Trophoblast cell (in vitro differentiated cells and primary cell): ENCODE measurements at regions not wholly inside any gene's neighbourhood (a gene's known extent, or its start where the extent isn't known, plus 50 kb on each side); places are given as distances from the start of the nearest gene placed in this dataset.

Experiments used
- DNase-seq, 2 donors: peaks; one replicate each; pipeline ENCODE4 v3.0.0-alpha.2; 2016
- H2AFZ ChIP-seq: 2 replicates; pipeline ENCODE4 v1.6.1; 2013; ENCODE audit warnings: low read length, moderate library complexity, mild to moderate bottlenecking; ENCODE audit not compliant: insufficient read depth, poor library complexity
- H2AK5ac ChIP-seq: 2 replicates; pipeline ENCODE4 v1.6.1; 2013; ENCODE audit warnings: mild to moderate bottlenecking, low read length
- H2BK120ac ChIP-seq: 2 replicates; pipeline ENCODE4 v1.6.1; 2013; ENCODE audit warnings: low read length, mild to moderate bottlenecking, moderate library complexity; ENCODE audit not compliant: insufficient read depth, poor library complexity
- H2BK12ac ChIP-seq: 2 replicates; pipeline ENCODE4 v1.6.1; 2013; ENCODE audit warnings: mild to moderate bottlenecking, low read length, moderate library complexity
- H2BK5ac ChIP-seq: 2 replicates; pipeline ENCODE4 v1.6.1; 2013; ENCODE audit warnings: low read length, low read depth, moderate library complexity, mild to moderate bottlenecking; ENCODE audit not compliant: poor library complexity
- H3K14ac ChIP-seq: 2 replicates; pipeline ENCODE4 v1.6.1; 2013; ENCODE audit warnings: mild to moderate bottlenecking, low read length
- H3K18ac ChIP-seq: 2 replicates; pipeline ENCODE4 v1.6.1; 2013; ENCODE audit warnings: mild to moderate bottlenecking, low read length
- H3K23ac ChIP-seq: 2 replicates; pipeline ENCODE4 v1.6.1; 2013; ENCODE audit warnings: low read length
- H3K27ac ChIP-seq: 2 replicates; pipeline ENCODE4 v1.5.1; 2013; ENCODE audit warnings: low read depth, mild to moderate bottlenecking, inconsistent platforms, low read length, moderate library complexity
- H3K27me3 ChIP-seq: 2 replicates; pipeline ENCODE4 v1.6.1; 2013; ENCODE audit warnings: inconsistent platforms, mild to moderate bottlenecking, low read length, moderate library complexity; ENCODE audit not compliant: insufficient read depth
- H3K36me3 ChIP-seq, 2 experiments: 1 replicate in 1 of 2; 2 replicates in 1 of 2; pipeline ENCODE4 v1.6.1; 2013; ENCODE audit warnings: low read length in 2 of 2, mild to moderate bottlenecking in 2 of 2, moderate library complexity in 1 of 2; ENCODE audit not compliant: insufficient read depth in 2 of 2, control insufficient read depth in 1 of 2
- H3K4ac ChIP-seq: 2 replicates; pipeline ENCODE4 v1.6.1; 2013; ENCODE audit warnings: low read depth, mild to moderate bottlenecking, low read length, moderate library complexity
- H3K4me1 ChIP-seq, 2 experiments: 1 replicate in 1 of 2; 2 replicates in 1 of 2; pipeline ENCODE4 v1.6.1; 2013; ENCODE audit warnings: low read length in 2 of 2, mild to moderate bottlenecking in 2 of 2, moderate library complexity in 1 of 2; ENCODE audit not compliant: insufficient read depth in 2 of 2, control insufficient read depth in 1 of 2
- H3K4me2 ChIP-seq: 2 replicates; pipeline ENCODE4 v1.6.1; 2013; ENCODE audit warnings: inconsistent platforms, mild to moderate bottlenecking, low read length, moderate library complexity
- H3K4me3 ChIP-seq: 2 replicates; pipeline ENCODE4 v1.5.1; 2013; ENCODE audit warnings: mild to moderate bottlenecking, low read depth, low read length, inconsistent platforms
- H3K79me1 ChIP-seq: one replicate; pipeline ENCODE4 v1.6.1; 2013; ENCODE audit warnings: low read length
- H3K79me2 ChIP-seq: 2 replicates; pipeline ENCODE4 v1.6.1; 2013; ENCODE audit warnings: low read length, mild to moderate bottlenecking; ENCODE audit not compliant: control insufficient read depth, insufficient read depth, poor library complexity
- H3K9ac ChIP-seq: 2 replicates; pipeline ENCODE4 v1.6.1; 2013; ENCODE audit warnings: mild to moderate bottlenecking, low read length
- H3K9me3 ChIP-seq: 2 replicates; pipeline ENCODE4 v1.6.1; 2013; ENCODE audit warnings: low read depth, mild to moderate bottlenecking, control low read depth, inconsistent platforms, low read length; ENCODE audit not compliant: insufficient read depth
- H4K12ac ChIP-seq: 2 replicates; pipeline ENCODE4 v1.6.1; 2013; ENCODE audit warnings: low read depth, mild to moderate bottlenecking, low read length, moderate library complexity
- H4K8ac ChIP-seq: 2 replicates; pipeline ENCODE4 v1.6.1; 2013; ENCODE audit warnings: low read depth, mild to moderate bottlenecking, low read length, moderate library complexity
- H4K91ac ChIP-seq: one replicate; pipeline ENCODE4 v1.6.1; 2013; ENCODE audit warnings: low read depth, mild to moderate bottlenecking, low read length, moderate library complexity
- WGBS: extraction: QIAGEN DNeasy Blood & Tissue Kit; methylation state at CpG from one replicate; pipeline ENCODE4 v1.1.7; 2013; ENCODE audit warnings: missing lambda C conversion rate; ENCODE audit not compliant: insufficient read length, insufficient coverage; ENCODE audit errors: extremely low coverage; 5-methylcytosine and 5-hydroxymethylcytosine counted together

DNA sequence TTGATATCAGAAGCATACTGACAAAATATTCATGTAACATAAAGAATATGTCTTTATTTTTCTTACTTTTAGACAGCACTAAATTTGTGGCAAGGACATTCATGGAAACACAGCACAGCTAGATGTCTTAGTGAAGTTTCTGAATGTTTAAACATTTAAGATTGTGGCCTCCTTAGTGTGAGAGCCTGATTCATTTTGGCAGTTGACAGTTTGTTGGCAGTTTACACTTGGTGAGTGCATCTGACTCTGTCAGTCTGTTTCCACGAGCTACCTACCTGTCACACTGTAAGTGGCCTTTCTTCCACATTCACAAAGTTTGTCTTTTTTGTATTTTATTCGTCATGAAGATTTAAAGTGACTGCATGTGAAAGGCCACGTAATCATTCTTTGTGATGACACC is 436.8 kb downstream of the TUSC1 start:
- H2AK5ac ChIP-seq: no peak overlapping the region
- no peak overlapping the region for H2BK12ac ChIP-seq
- no peak overlapping the region for H3K4me2 ChIP-seq
- no CpG with 5 or more reads among the region's 3 CpGs for WGBS
- H3K9ac ChIP-seq: no peak overlapping the region
- H3K4ac ChIP-seq: no peak overlapping the region
- no peaks in the 10 kb centered on the region for H3K79me2 ChIP-seq
- no peak overlapping the region for H2BK120ac ChIP-seq
- H3K27ac ChIP-seq: no peak overlapping the region
- H3K18ac ChIP-seq: no peak overlapping the region
- H4K8ac ChIP-seq: no peak overlapping the region
- no peak overlapping the region for H3K23ac ChIP-seq
- no peaks in the 10 kb centered on the region for H3K27me3 ChIP-seq
- no peak overlapping the region for H3K14ac ChIP-seq
- no peak overlapping the region for H2BK5ac ChIP-seq
- no peak overlapping the region for H4K12ac ChIP-seq
- no peaks in the 10 kb centered on the region for H3K79me1 ChIP-seq
- H2AFZ ChIP-seq: no peak overlapping the region
- no peaks in the 10 kb centered on the region for H3K4me1 ChIP-seq
- H3K36me3 ChIP-seq: no peaks in the 10 kb centered on the region
- H3K4me3 ChIP-seq: no peak overlapping the region
- no peak overlapping the region for H4K91ac ChIP-seq
- H3K9me3 ChIP-seq: no peaks in the 10 kb centered on the region
- no peak for DNase-seq

DNA sequence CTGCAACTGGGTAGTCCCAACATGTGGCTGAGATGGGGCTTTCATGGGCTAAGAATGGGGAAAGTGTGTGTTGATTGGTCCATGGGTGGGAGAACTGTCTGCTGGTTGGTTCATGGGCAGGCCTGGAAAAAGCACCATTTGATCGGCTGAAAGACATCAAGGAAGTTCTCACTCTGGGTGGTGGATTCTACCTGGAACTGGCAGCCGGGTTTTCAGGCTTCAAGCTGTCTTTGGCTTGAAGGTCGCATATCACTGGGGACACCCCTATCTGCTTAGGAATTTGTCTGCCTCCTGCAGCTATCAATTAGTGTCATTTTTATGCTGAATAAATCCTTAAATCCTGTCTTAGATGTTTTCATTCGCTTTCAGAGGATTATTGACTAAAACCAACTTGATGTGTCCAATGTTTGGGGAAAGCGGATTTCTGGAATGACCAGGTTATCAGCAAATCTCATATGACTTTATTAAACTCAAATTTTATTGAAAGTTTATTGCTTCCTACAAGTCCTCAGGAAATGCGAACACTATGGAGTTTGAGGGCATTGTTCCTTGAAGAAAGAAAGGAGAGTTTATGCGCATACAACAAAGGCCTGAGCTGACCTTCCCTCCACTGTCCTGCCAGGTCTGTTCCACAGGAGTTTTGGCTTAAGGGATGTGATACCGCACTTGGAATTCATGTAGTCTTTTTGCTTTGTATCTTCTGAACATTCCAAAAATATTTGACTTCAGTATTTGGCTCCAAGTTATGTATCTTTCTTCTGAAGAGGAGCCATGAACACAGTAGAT is 451.1 kb downstream of the TUSC1 start:
- H3K36me3 ChIP-seq: no peaks in the 10 kb centered on the region
- no peak overlapping the region for H2BK12ac ChIP-seq
- no peak overlapping the region for H4K8ac ChIP-seq
- no peak overlapping the region for H2AFZ ChIP-seq
- DNase-seq: no peak
- H3K4me3 ChIP-seq: no peak overlapping the region
- H3K27ac ChIP-seq: no peak overlapping the region
- no peak overlapping the region for H3K4me2 ChIP-seq
- no peak overlapping the region for H3K9ac ChIP-seq
- no peaks in the 10 kb centered on the region for H3K79me1 ChIP-seq
- no peak overlapping the region for H3K23ac ChIP-seq
- no peaks in the 10 kb centered on the region for H3K27me3 ChIP-seq
- no peak overlapping the region for H3K14ac ChIP-seq
- H4K12ac ChIP-seq: no peak overlapping the region
- H3K18ac ChIP-seq: no peak overlapping the region
- no peaks in the 10 kb centered on the region for H3K79me2 ChIP-seq
- H2BK120ac ChIP-seq: no peak overlapping the region
- H3K9me3 ChIP-seq: no peaks in the 10 kb centered on the region
- no peak overlapping the region for H4K91ac ChIP-seq
- no CpG with 5 or more reads among the region's 8 CpGs for WGBS
- no peaks in the 10 kb centered on the region for H3K4me1 ChIP-seq
- no peak overlapping the region for H2AK5ac ChIP-seq
- H3K4ac ChIP-seq: no peak overlapping the region
- no peak overlapping the region for H2BK5ac ChIP-seq

GRCh38 chr9:25225938-25226760 is 452.1 kb downstream of the TUSC1 start:
- Histone ChIP-seq H2AK5ac (no peak overlapping the region), H3K18ac (no peak overlapping the region), H3K14ac (no peak overlapping the region), H3K27ac (no peak overlapping the region), H4K91ac (no peak overlapping the region), H3K4me1 (no peaks in the 10 kb centered on the region), H3K4me2 (no peak overlapping the region), H2AFZ (no peak overlapping the region), H3K9ac (no peak overlapping the region), H3K79me1 (no peaks in the 10 kb centered on the region), H2BK12ac (no peak overlapping the region), H3K36me3 (no peaks in the 10 kb centered on the region), H3K23ac (no peak overlapping the region), H3K79me2 (no peaks in the 10 kb centered on the region), H4K8ac (no peak overlapping the region), H3K9me3 (no peaks in the 10 kb centered on the region), H4K12ac (no peak overlapping the region), H2BK5ac (no peak overlapping the region), H3K4me3 (no peak overlapping the region), H2BK120ac (no peak overlapping the region), H3K4ac (no peak overlapping the region), H3K27me3 (no peaks in the 10 kb centered on the region)
- no CpG with 5 or more reads among the region's 20 CpGs for WGBS
- no peak for DNase-seq

DNA sequence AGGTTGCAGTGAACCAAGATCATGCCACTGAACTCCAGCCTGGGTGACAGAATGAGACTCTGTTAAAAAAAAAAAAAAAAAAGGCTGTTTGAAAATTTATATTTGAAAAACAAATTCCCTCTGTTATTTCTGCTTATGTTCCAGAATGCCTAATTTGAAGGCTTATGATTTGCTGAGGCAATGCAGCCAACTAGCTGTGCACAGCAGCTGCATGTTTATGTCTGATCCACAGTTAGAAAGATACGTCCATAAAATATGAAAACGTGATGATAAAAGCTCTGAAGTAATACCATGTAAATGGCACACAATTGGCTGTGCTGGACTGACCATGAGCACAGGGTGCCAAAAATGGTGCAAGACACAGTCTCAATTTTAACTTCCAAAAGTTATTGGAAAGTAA is 453.2 kb downstream of the TUSC1 start:
- Histone ChIP-seq H4K12ac (no peak overlapping the region), H3K9me3 (no peaks in the 10 kb centered on the region), H4K8ac (no peak overlapping the region), H3K4me1 (no peaks in the 10 kb centered on the region), H3K4ac (no peak overlapping the region), H3K27me3 (no peaks in the 10 kb centered on the region), H3K36me3 (no peaks in the 10 kb centered on the region), H2BK5ac (no peak overlapping the region), H3K4me2 (no peak overlapping the region), H3K14ac (no peak overlapping the region), H2BK120ac (no peak overlapping the region), H2AK5ac (no peak overlapping the region), H2AFZ (no peak overlapping the region), H3K9ac (no peak overlapping the region), H3K27ac (no peak overlapping the region), H3K4me3 (no peak overlapping the region), H3K79me1 (no peaks in the 10 kb centered on the region), H2BK12ac (no peak overlapping the region), H3K79me2 (no peaks in the 10 kb centered on the region), H4K91ac (no peak overlapping the region), H3K23ac (no peak overlapping the region), H3K18ac (no peak overlapping the region)
- no peak for DNase-seq
- WGBS: no CpG with 5 or more reads among the region's 2 CpGs
